ENCODE measurements at regions not wholly inside any gene's neighbourhood (a gene's known extent, or its start where the extent isn't known, plus 50 kb on each side); places are given as distances from the start of the nearest gene placed in this dataset.

GRCh38 chr5:111960476-111961215, 203.7 kb upstream of the NREP start:
- TF ChIP-seq CTCF (conservative IDR thresholded peaks at IDR 0.05; ENCODE audit: low read depth in 2 of 2): no peak
- TF ChIP-seq EZH2 (IDR thresholded peaks at IDR 0.05; ENCODE audit: low read depth, unreplicated experiment): no peak
- TF ChIP-seq POLR2AphosphoS5 (IDR thresholded peaks at IDR 0.05; ENCODE audit: low read depth): no peak
- TF ChIP-seq JUNB (IDR thresholded peaks at IDR 0.05; ENCODE audit: unreplicated experiment): no peak
- no peak for TF ChIP-seq EZH2phosphoT487 (IDR thresholded peaks at IDR 0.05; ENCODE audit: unreplicated experiment)
- TF ChIP-seq REST (IDR thresholded peaks at IDR 0.05; ENCODE audit: unreplicated experiment): no peak
- TF ChIP-seq CREB1 (CRISPR knock-in tag; IDR thresholded peaks at IDR 0.05; ENCODE audit: low read depth): no peak
- TF ChIP-seq ZNF114 (CRISPR knock-in tag; IDR thresholded peaks at IDR 0.05): no peak

All from GM23338 (cell line).